ENCODE measurements at regions not wholly inside any gene's neighbourhood (a gene's known extent, or its start where the extent isn't known, plus 50 kb on each side); places are given as distances from the start of the nearest gene placed in this dataset.

- DNase-seq = no peak
These were observed 2057.3 kb downstream of the ARAP2 start for GRCh38 chr4:34187056-34187455.

- DNase-seq = no peak
These were observed 2052.9 kb downstream of the ARAP2 start for GRCh38 chr4:34191443-34191842.

- DNase-seq = no peak
These were observed 2050.7 kb downstream of the ARAP2 start for GRCh38 chr4:34193451-34194154.

DNA sequence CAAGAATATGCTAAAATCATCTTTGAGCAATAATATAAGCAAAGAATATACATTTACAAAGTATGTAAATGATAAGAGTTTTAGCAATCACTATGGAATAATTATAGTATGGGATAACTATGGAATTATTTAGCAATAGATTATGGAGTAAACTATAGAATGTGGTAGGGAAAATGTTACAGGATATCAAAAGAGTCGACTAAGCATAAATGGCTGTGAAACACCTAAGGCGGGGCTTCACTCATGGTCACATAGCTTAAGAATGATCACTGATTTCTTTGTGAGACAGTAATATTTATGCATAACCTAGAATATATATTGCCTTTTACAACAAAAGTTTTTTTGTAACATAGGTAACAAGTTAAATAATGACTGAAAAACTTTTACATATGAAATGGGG lies 2049.7 kb downstream of the ARAP2 start:
- no peak for DNase-seq

- DNase-seq = no peak
These were observed 2047.9 kb downstream of the ARAP2 start for GRCh38 chr4:34196375-34196774.

DNA sequence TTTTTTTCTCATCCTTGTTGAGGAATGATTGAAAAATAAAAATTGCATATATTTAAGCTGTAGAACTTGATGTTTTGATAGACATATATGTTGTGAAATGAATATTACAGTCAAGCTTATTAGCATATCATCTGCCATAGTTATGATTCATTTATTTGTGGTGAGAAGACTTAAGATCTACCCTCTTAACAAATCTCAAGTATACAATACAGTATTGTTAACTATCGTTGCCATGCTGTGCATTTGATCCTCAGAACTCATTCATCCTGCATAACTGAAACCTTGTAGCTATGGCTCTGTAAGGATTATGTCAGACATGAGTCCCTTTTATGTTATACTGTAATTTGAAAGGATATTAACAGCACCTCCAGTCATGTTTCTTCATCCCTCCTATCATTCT lies 2045.3 kb downstream of the ARAP2 start:
- no peak for DNase-seq

- no peak for DNase-seq
These were observed 2043.8 kb downstream of the ARAP2 start for GRCh38 chr4:34200535-34200934.

DNA sequence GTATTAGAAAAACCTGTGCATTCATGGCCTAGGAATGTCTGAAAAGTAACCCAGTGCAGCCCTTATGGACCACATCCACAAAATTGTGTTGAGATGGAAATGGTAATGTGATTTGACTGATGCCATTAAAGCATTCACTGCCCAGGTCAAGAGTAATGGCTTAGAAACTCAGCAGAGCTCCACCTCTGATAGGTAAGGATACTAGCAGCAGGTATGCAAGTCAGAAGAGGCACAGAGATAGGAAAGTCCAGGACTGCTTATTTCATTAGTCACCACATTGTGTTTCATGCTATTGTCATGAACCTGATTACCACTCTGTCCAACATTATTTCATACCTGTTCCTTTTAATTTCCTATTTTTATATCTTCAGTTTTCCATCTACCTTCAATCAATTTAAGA lies 2042.2 kb downstream of the ARAP2 start:
- DNase-seq = no peak

- no peak for DNase-seq
These were observed 2023.7 kb downstream of the ARAP2 start for GRCh38 chr4:34220601-34221000.

- DNase-seq = no peak
These were observed 2022.3 kb downstream of the ARAP2 start for GRCh38 chr4:34221986-34222385.

DNA sequence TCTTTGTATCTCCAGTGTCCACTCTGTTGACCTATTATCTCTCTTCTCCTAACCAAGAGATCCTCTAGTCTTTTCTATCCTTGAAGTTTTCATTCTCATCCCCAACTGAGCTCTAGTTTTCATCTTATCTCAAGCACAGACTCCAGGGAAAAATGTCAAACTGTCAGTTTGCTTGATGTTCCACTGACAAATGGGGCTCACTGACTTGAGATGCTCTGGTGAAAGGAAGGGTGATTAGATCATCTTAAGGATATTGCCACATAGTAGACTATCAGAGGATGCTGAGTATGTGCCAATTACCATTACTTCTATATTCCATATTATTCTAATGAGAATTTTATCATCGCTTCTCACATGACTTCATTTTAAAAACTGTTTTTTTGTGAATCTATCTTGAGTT lies 2008.2 kb downstream of the ARAP2 start:
- no peak for DNase-seq

GRCh38 chr4:34245276-34245675 lies 1999.0 kb downstream of the ARAP2 start:
- DNase-seq = no peak

DNA sequence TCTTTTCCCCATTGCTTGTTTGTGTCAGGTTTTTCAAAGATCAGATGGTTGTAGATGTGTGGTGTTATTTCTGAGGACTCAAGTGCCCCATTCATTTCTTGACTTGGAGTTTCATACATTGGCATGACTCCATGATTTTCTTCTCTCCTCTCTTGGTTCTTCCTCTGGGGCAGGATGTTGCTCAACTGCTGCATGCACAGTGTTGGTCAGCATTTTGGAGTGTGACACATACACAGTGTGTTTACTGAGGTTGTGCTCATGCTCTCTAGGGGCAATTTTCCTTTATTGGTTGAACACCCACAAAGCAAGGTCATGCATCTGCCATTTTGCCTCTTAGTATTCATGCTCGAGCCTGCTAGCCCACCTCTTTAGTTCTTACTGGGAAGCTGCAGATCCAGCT lies 1993.8 kb downstream of the ARAP2 start:
- no peak for DNase-seq

DNA sequence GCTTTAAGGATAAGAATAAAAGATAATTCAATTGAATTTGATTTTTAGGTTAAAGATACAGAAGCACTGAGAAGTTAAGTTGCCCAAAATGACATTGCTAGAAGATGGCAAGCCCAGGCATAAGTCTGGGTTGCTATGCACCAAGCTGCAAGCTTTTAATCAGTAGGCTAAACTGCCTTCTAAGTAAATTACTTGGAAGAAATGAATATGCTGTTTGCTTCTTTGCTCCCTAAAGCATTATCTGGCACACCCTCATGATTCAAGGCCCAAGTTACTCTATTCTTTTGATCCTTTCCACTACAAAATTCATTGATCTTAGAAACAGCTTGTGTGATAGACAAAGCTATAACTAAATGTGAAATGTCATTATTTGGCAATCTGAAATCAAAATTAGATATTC lies 1991.1 kb downstream of the ARAP2 start:
- no peak for DNase-seq

- no peak for DNase-seq
These were observed 1986.1 kb downstream of the ARAP2 start for GRCh38 chr4:34258176-34258575.

DNA sequence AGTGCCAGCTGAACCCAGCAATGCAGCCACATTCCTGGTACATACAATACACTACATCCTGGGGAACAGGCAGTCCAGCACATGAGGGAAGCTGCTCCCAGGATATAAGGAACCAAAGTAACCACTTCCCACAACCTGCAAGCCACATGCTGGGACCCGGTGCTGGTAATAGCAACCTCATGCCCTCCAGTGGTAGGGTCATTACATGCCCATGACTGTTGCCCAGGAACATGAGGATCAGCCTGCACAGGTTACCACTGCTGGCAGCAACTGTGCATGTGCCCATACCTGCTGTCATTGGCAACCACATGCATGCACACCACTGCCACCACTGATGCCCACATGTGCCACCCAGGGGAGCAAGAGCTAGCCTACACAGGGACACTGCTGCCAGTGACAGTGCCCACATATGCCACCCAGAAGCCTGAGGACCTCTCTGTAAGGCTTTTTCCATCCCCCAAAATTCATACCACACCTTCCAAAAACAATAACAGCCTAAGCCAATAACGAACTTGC lies 1982.5 kb downstream of the ARAP2 start:
- DNase-seq = no peak

DNA sequence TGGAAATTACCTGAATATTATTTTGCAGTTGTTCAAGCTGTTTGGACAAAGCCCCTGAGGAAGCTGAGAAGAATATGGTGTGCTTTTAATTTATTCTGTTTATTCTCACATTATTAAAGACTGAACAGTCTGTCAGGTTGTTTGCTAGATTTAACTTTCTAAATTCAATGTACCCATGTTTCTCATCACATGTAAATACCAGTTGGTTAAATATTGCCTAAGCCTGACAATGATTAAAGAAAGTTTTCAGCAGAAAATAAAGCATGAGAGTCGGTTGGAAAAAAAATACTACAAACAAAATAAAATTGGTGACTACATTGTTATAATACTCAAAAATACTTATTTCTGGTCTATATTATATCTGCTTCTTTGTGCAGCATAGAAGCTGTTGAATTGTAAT lies 1974.7 kb downstream of the ARAP2 start:
- DNase-seq = no peak

GRCh38 chr4:34271479-34272355 lies 1972.6 kb downstream of the ARAP2 start:
- no peak for DNase-seq

DNA sequence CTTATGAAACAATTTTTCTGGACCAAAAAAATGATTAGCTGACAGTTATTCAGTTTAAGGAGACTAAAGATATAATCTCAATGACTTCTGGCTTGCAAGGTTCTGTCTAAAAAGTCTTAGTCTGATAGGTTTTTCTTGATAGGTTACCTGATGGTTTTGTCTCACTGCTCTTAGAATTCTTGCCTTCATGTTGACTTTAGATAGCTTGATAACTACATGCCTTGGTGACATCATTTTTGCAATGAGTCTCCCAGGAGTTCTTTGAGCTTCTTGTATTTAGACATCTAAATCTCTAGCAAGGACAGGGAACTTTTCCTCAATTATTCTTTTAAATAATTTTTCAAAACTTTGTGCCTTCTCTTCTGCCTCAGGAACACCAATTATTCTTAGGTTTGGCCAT lies 1965.3 kb downstream of the ARAP2 start:
- DNase-seq = no peak

DNA sequence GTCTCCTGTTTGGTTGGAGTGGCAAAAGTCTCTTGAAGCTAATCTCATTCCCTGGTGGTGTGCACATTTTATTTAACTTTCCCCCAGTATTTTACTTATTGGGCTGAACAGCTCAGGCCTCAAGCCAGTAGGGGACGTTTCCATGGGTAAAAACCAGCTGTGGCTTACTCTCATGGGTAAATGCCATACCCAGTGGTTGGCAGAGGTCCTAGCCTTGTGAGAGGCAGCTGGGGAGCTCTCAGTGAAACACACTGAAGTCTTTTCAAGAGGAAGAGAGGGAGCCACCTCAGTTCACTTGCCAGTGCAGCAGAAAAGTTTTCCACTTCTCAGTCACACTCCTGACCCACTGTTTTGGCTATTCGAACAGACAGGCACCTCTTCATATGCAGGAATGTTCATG lies 1964.2 kb downstream of the ARAP2 start:
- no peak for DNase-seq

- no peak for DNase-seq
These were observed 1962.5 kb downstream of the ARAP2 start for GRCh38 chr4:34281826-34282225.

GRCh38 chr4:34289489-34289888 lies 1954.8 kb downstream of the ARAP2 start:
- no peak for DNase-seq

GRCh38 chr4:34289962-34290361 lies 1954.4 kb downstream of the ARAP2 start:
- no peak for DNase-seq

DNA sequence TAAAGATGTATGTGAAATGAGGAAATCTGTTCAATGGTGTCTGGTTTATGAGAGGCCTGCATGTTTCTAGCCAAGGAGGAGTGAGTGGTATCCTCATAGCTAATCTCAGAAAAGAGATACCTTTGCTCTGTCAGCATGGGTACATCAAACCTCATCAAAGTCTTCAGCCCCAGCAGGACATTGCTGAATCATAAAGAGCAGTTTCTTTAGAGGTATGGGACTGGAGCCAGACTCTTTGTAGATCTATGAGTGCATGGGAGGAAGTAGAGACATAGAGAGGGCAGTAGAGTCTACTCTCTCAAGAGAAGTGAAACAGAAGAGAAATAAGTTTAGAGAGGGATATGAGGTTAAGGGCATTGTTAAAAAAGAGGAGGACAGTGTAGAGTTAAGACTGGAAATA lies 1950.9 kb downstream of the ARAP2 start:
- DNase-seq = no peak

Measured in NCI-H1436 treated with DMSO at 0.1 percent for 48 hours (cell line).